ENCODE measurements at regions not wholly inside any gene's neighbourhood (a gene's known extent, or its start where the extent isn't known, plus 50 kb on each side); places are given as distances from the start of the nearest gene placed in this dataset.
"Not testable (repeated sequence)": the region's sequence is repeated elsewhere in the genome, so short reads cannot be mapped to it uniquely, and the experiment has no call there.

DNA sequence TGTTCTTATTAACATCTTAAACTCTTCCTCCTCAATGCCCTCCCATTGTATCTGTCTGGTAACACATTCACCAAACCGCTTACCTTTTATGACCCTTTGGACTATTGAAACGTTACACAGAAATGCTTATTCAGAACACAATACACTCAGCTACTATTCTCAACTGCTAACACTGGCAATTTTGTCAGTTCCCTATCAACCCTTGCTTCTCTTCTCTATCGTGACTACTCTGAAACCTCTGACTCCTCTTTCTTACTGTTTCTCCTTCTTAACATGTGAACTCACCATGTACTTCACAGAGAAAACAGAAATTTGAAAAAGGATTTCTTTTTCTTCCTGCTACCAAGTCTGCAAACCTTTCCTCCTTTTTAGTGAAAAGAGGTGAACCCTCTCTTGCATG, 232.9 kb upstream of the GPR149 start:
- no peak for DNase-seq

DNA sequence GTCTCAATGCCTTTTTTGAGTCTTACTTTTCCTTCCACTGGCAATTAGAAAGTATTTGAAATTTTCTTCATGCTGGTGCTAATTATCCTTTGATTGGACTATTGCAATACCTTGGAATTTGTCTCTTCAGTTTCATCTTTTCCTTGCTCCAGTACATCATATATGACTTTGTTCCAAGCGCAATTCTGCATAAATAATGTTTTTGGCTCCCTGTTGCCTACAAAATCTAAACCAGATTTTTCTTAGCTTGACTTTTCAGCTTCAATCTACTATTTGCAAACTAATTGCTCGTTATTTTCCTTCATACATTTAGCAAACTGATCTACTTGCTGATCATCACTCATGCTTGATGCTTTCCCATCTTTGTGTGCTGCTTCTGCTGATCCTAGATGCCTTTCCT, 230.8 kb upstream of the GPR149 start:
- DNase-seq = no peak

DNA sequence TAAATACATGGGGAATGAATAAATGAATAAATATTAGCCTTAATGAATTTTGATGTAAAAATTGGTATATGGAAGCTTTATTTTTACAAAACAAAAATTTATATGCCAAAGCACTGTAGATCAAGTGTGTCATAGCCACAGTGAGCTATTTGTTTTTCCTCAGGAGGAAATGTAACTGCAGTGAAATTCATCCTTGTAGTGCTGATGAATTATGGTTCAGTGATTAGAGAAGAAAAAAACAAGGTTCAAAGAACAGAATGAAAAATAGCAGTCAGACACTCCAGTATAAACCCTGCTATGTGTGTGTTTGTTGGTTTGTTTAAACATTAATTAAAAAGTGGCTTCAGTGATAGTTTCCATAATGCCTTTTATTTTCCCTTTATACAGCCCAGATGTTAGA, 228.0 kb upstream of the GPR149 start:
- DNase-seq = no peak

- peak; percentile 37 for DNase-seq
Observed at GRCh38 chr3:154657218-154657617, 227.2 kb upstream of the GPR149 start.

DNA sequence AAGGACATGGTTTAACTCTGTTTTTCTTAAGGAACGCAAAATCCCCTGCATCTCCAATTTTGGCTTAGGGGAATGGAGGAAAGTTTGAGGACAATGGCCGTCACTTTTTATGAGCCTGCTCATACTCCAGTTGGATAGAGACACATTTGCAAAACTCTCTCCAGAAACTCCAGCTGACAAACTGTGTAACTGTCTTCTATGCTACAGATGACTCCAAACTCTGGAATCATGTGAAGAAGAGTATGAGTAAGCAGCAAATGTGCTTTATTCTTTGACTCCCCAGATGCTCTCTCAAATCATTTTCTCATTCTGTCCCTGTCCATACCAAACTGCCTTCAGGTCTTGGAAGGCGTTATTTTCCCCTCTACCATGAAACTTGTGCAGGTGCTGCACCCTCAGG, 226.5 kb upstream of the GPR149 start:
- DNase-seq = peak; percentile 11

DNA sequence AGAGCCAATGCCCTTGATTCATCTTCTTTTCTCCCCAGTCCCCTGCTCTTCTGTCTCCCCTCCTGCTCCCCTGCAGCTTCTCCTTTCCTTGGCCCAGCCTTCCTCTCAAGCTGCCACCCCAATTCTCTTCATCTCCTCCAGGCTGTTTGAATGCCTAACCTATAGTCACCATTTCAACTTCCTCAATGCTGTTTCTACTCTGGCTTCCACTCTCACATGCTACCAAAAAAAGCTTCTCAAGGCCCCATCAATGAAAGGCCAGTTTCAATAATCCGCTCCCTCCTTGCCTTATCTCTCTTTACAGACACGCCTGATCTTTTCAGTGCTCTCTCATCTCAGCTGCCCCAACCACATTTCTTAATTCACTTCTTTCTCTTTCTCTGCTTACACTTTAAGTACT, 212.2 kb upstream of the GPR149 start:
- no peak for DNase-seq

GRCh38 chr3:154625756-154626155, 195.8 kb upstream of the GPR149 start:
- DNase-seq = no peak

GRCh38 chr3:154619621-154620020, 189.6 kb upstream of the GPR149 start:
- DNase-seq = not testable (repeated sequence)

DNA sequence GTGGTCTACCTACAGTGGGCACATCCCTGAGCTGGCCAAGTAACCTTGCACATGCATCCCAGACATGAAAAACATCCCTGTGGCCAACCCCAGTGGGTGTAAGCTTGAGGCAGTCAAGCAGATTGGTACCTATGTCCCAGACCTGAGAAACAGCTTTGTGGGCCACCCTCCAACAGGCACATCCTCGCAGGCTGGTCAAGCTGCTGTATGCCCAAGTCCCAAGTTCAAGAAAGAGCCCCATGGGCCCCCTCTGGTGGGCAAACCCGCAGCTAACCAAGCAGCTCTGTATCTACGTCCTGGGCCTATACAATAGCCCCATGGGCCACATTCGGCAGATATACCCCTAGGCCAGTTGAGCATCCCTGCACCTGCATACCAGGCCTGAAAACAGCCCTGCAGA, 186.3 kb upstream of the GPR149 start:
- DNase-seq = no peak

- DNase-seq = peak; percentile 6
Observed at GRCh38 chr3:154615471-154615870, 185.5 kb upstream of the GPR149 start.

- DNase-seq = no peak
Observed at GRCh38 chr3:154614601-154615000, 184.6 kb upstream of the GPR149 start.

DNA sequence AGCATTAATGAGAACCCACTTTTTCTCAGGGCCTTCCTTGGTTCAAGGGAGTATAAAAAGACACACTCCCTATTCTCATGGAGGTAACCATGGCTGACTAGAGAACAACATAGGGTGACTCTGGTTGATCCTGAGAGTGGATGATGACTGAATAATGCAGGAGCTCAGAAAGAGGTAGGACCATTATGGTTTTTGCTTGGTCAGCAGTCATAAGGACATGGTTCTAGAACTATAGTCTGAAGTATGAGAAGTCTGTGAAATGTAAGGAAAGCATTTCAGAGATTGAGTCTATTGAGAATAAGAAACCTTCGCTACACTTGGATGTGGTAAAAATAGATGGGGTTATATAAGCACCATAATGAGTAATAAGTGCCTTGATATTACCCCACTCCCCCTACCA, 184.1 kb upstream of the GPR149 start:
- no peak for DNase-seq

DNA sequence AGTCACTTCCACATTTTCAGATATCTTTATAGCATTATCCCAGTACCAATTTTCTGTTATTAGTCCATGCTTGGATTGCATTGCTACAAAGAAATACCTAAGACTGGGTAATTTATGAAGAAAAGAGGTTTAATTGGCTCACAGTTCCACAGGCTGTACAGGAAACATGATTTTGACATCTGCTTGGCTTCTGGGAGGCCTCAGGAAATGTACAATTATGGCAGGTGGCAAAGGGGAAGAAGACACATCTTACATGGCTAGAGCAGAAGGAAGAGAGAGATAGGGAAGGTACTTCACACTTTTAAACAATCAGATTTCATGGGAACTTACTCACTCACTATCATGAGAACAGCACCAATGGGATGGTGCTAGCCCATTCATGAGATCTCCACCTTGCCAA, 172.3 kb upstream of the GPR149 start:
- DNase-seq = no peak

DNA sequence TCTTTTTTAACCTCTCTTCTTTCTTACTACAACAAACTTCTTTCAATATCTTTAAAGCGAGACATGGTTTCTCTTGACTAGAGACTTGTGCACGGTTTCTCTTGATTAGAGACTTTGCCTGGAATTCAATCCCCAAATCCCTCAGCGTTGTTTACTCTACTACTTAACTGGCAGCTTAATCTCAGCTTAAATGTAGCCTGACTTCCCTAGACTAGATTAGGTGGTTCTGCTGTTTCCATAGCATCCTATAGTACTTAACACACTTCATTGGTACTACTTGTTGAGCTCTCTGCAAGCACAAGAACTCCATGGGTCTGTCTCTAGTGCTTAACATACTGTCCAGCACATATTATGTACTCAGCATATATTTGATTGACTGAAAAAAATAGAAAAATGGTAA, 168.2 kb upstream of the GPR149 start:
- DNase-seq = no peak

DNA sequence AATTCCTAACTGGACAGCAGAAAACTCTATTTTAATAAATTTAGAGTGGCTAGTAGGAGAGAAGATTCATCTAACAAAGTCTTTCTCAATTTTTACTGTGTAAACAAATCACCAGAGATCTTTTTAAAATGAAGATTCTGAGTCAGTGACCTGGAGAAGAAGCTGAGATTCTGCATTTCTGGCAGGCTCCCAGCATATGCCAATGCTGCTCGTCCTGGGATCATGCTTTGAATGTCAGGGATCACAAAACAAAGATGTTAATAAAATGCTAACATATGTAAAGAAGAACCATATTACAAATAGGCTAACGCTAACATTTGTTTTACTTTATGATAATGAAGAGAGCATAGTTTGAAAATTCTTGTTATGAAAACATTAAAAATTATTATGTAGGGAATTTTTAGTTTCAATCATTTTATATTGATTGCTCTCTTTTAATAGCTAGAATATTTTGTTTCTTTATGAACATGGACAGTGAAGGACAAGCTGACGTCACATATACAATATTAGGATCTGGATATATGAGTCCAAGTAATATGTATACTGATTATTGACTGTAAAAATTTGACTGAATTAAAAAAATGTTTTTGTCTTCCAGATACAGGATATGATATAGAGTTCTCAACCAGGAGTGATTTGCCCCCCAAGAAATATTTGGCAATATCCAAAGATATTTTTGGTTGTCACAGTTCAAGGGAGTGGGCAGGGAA, 160.8 kb upstream of the GPR149 start:
- no peak for DNase-seq

DNA sequence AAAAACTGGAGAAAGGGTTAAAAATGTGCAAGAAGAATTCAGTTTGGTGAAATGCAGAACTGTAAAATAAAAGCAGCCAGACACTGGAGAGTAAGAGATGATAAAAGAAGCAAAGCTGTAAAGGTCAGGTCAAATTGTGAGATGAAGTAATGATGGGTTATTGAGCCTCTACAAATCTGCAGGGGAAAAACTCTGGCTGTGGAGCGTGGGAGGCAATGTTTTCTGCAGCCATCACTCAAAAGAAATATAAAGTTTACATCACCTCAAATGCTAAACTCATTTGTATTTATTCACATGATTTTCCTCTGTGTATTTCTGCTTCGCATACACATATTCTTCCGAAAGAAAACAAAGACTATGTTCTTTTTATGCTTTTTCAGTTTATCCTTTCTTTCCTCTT, 158.8 kb upstream of the GPR149 start:
- DNase-seq = no peak

- no peak for DNase-seq
Observed at GRCh38 chr3:154584974-154585373, 155.0 kb upstream of the GPR149 start.

- no peak for DNase-seq
Observed at GRCh38 chr3:154584041-154584440, 154.1 kb upstream of the GPR149 start.

GRCh38 chr3:154583086-154583634, 153.2 kb upstream of the GPR149 start:
- DNase-seq = no peak

DNA sequence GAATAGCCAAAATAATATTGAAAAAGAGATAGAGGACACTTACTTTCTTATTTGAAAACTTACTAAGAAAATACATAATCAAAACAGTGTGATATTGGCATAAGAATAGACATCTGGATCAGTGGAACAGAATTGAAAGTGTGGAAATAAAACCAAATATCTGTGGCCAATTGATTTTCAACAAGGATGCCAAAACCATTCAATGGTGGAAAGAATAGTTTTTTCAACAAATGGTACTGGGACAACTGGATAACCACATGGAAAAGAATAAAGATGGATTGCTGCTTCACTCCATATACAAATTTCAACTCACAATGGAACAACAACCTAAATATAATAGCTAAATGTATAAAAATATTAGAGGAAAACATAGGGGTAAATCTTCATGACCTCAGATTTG, 152.5 kb upstream of the GPR149 start:
- no peak for DNase-seq

DNA sequence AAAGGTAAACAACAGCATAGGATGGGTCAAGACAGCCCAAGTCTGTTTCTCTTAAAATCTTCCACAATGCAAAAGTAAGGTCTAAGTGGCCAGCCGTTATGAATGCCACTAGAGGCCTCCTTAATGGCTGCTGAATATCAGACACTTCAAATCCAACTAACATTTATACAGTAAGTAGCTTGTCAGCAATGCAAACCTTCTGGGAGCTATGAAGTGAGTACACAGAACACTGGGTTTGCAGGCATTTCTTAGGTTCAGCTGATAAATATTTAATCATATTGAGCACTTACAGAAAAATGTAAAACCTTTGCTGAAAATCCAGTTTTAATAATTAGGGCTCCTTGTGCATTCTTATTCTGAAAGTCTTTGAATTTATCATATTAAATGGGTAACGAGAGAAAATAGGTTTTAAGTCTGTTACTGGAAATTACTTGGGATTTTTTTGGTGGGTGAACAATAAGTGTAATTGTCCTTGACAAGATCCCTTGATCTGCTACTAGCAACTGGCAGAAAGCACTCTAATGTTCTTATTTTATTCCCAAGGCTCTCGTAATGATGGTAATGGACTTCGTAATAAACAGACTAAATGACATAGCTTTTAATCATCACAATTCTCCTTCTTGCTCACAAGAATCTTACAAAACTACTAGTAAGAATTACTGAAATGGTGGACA, 141.7 kb upstream of the GPR149 start:
- DNase-seq = no peak

GRCh38 chr3:154568064-154568463, 138.1 kb upstream of the GPR149 start:
- no peak for DNase-seq

DNA sequence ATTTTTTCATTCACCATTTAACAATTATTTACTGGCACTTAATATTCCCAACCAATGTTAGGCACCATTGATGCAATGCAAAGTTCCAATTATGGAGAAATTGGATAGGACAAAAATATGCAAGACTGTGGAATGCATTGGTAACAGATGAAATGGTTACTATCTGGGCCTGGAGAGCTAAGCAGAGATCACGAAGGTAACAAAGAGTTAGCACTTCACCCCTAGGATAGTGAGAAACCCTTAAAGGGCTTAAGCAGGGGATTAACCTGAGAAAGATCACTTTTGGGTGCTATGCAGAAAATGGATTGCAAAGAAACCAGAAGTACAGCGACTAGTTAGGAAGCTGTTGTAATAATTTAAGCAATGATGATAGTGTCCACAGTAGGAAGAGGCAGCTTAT, 129.6 kb upstream of the GPR149 start:
- no peak for DNase-seq

- no peak for DNase-seq
Observed at GRCh38 chr3:154552338-154552737, 122.3 kb upstream of the GPR149 start.
